ENCODE measurements at regions not wholly inside any gene's neighbourhood (a gene's known extent, or its start where the extent isn't known, plus 50 kb on each side); places are given as distances from the start of the nearest gene placed in this dataset.

- no peaks in the 10 kb centered on the region for H3K27me3 ChIP-seq (ENCODE audit: control insufficient read depth, insufficient read depth, low read length)
- no peak overlapping the region for H3K4me3 ChIP-seq (ENCODE audit: low read depth, low read length)
- TF ChIP-seq, protein P1, sequence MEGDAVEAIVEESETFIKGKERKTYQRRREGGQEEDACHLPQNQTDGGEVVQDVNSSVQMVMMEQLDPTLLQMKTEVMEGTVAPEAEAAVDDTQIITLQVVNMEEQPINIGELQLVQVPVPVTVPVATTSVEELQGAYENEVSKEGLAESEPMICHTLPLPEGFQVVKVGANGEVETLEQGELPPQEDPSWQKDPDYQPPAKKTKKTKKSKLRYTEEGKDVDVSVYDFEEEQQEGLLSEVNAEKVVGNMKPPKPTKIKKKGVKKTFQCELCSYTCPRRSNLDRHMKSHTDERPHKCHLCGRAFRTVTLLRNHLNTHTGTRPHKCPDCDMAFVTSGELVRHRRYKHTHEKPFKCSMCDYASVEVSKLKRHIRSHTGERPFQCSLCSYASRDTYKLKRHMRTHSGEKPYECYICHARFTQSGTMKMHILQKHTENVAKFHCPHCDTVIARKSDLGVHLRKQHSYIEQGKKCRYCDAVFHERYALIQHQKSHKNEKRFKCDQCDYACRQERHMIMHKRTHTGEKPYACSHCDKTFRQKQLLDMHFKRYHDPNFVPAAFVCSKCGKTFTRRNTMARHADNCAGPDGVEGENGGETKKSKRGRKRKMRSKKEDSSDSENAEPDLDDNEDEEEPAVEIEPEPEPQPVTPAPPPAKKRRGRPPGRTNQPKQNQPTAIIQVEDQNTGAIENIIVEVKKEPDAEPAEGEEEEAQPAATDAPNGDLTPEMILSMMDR (IDR thresholded peaks at IDR 0.05; ENCODE audit: insufficient read depth, low read depth, low read length): no peak
- no peaks in the 10 kb centered on the region for H3K36me3 ChIP-seq (ENCODE audit: control insufficient read depth, insufficient read depth, low read length)
- ChIA-PET POLR2A (no interaction called here), CTCF (interaction anchor here (3.0 kb wide), 1 partner anchor 10 kb away, joined by 10 read pairs; no protein-coding TSS in a partner anchor)
- no peak for DNase-seq (ENCODE audit: low read depth)
Measured at GRCh38 chr9:115775659-115776058, 377.9 kb upstream of the PAPPA start.

- no peak overlapping the region for H3K4me3 ChIP-seq (ENCODE audit: low read depth, low read length)
- TF ChIP-seq, protein P1 (IDR thresholded peaks at IDR 0.05; ENCODE audit: insufficient read depth, low read depth, low read length): no peak
- H3K27me3 ChIP-seq (ENCODE audit: control insufficient read depth, insufficient read depth, low read length): no peaks in the 10 kb centered on the region
- ChIA-PET POLR2A (no interaction called here), CTCF (no interaction called here)
- no peak for DNase-seq (ENCODE audit: low read depth)
- H3K36me3 ChIP-seq (ENCODE audit: control insufficient read depth, insufficient read depth, low read length): no peaks in the 10 kb centered on the region
Measured at GRCh38 chr9:115777610-115778009, 376.0 kb upstream of the PAPPA start.

GRCh38 chr9:115781070-115781736 is 372.4 kb upstream of the PAPPA start:
- ChIA-PET CTCF (no interaction called here), POLR2A (no interaction called here)
- TF ChIP-seq, protein P1 (IDR thresholded peaks at IDR 0.05; ENCODE audit: insufficient read depth, low read depth, low read length): no peak

GRCh38 chr9:115786321-115786720 is 367.3 kb upstream of the PAPPA start:
- Histone ChIP-seq H3K27me3 (ENCODE audit: control insufficient read depth, insufficient read depth, low read length) (no peaks in the 10 kb centered on the region), H3K4me3 (ENCODE audit: low read depth, low read length) (no peak overlapping the region), H3K36me3 (ENCODE audit: control insufficient read depth, insufficient read depth, low read length) (no peaks in the 10 kb centered on the region)
- DNase-seq (ENCODE audit: low read depth): no peak
- ChIA-PET CTCF (interaction anchor here (0.6 kb wide), 1 partner anchor 10 kb away, joined by 4 read pairs; no protein-coding TSS in a partner anchor), POLR2A (no interaction called here)
- TF ChIP-seq, protein P1 (IDR thresholded peaks at IDR 0.05; ENCODE audit: insufficient read depth, low read depth, low read length): no peak

More at GRCh38 chr9:115781070-115781736, 372.4 kb upstream of the PAPPA start:
- no peak for DNase-seq (ENCODE audit: low read depth)
- Histone ChIP-seq H3K4me3 (ENCODE audit: low read depth, low read length) (no peak overlapping the region), H3K27me3 (ENCODE audit: control insufficient read depth, insufficient read depth, low read length) (no peaks in the 10 kb centered on the region), H3K36me3 (ENCODE audit: control insufficient read depth, insufficient read depth, low read length) (no peaks in the 10 kb centered on the region)

GRCh38 chr9:115790520-115790919 is 363.1 kb upstream of the PAPPA start:
- CTCF ChIA-PET: no interaction called here
- Histone ChIP-seq H3K4me3 (ENCODE audit: low read depth, low read length) (no peak overlapping the region), H3K36me3 (ENCODE audit: control insufficient read depth, insufficient read depth, low read length) (no peaks in the 10 kb centered on the region), H3K27me3 (ENCODE audit: control insufficient read depth, insufficient read depth, low read length) (no peaks in the 10 kb centered on the region)
- POLR2A ChIA-PET: no interaction called here
- TF ChIP-seq, protein P1 (IDR thresholded peaks at IDR 0.05; ENCODE audit: insufficient read depth, low read depth, low read length): no peak
- DNase-seq (ENCODE audit: low read depth): no peak
